PFSK-1 (cell line): ENCODE measurements at regions not wholly inside any gene's neighbourhood (a gene's known extent, or its start where the extent isn't known, plus 50 kb on each side); places are given as distances from the start of the nearest gene placed in this dataset.

ENCODE experiments used
- POLR2AphosphoS5 ChIP-seq: IDR thresholded peaks from 2 replicates; pipeline ENCODE4 v1.6.1; 2012; ENCODE audit warnings: low read depth, mild to moderate bottlenecking, control low read depth, low read length, moderate library complexity
- REST ChIP-seq, 2 experiments: IDR thresholded peaks; 2 replicates each; pipeline versions ENCODE4 v1.6.1 to v1.8.0; 2011 to 2012; ENCODE audit warnings: low read depth in 2 of 2, low read length in 2 of 2, control low read depth in 1 of 2, inconsistent platforms in 1 of 2, mild to moderate bottlenecking in 1 of 2, moderate library complexity in 1 of 2; ENCODE audit not compliant: insufficient read depth in 1 of 2
- SIN3A ChIP-seq: IDR thresholded peaks from 2 replicates; pipeline ENCODE4 v1.6.1; 2012; ENCODE audit warnings: mild to moderate bottlenecking, low read length, moderate library complexity, borderline replicate concordance; ENCODE audit not compliant: insufficient read depth
- TAF1 ChIP-seq: IDR thresholded peaks from 2 replicates; pipeline ENCODE4 v1.6.1; 2012; ENCODE audit warnings: low read length, control low read depth, borderline replicate concordance; ENCODE audit not compliant: insufficient read depth

GRCh38 chr2:144082327-144082726, 437.6 kb downstream of the ZEB2 start:
- TF ChIP-seq REST (IDR thresholded peaks at IDR 0.05; ENCODE audit: insufficient read depth in 1 of 2, low read depth in 2 of 2, low read length in 2 of 2) (no peak), SIN3A (no peak), TAF1 (no peak), POLR2AphosphoS5 (no peak)
